Lung (tissue), 11 donors: ENCODE measurements at regions not wholly inside any gene's neighbourhood (a gene's known extent, or its start where the extent isn't known, plus 50 kb on each side); places are given as distances from the start of the nearest gene placed in this dataset.

Source experiments
- ATAC-seq: fragments of 200-7000 bp; cut with Tn5 transposase; one replicate; pipeline ENCODE4 v1.9.1; 2020; ENCODE audit warnings: moderate number of reproducible peaks; ENCODE audit not compliant: insufficient read depth, low FRiP score
- DNase-seq, 3 donors: peaks; one replicate each; pipeline ENCODE4 v3.0.0-alpha.2; 2013 to 2017
- H3K27ac ChIP-seq, 2 donors: one replicate each; pipeline ENCODE4 v1.5.1; 2013; ENCODE audit warnings: mild to moderate bottlenecking in 2 of 2, moderate library complexity in 2 of 2, control low read depth in 1 of 2, inconsistent platforms in 1 of 2, low read depth in 1 of 2, low read length in 1 of 2
- H3K27me3 ChIP-seq, 3 donors: one replicate each; pipeline ENCODE4 v1.5.1; 2013; ENCODE audit warnings: low read length in 2 of 3; ENCODE audit not compliant: control insufficient read depth in 3 of 3, insufficient read depth in 3 of 3
- H3K36me3 ChIP-seq, 4 donors: one replicate each; pipeline ENCODE4 v1.5.1; 2013; ENCODE audit warnings: low read length in 4 of 4, mild to moderate bottlenecking in 1 of 4, moderate library complexity in 1 of 4; ENCODE audit not compliant: control insufficient read depth in 4 of 4, insufficient read depth in 4 of 4
- H3K4me1 ChIP-seq, 5 donors: one replicate each; pipeline ENCODE4 v1.5.1; 2013; ENCODE audit warnings: low read length in 5 of 5, mild to moderate bottlenecking in 2 of 5, moderate library complexity in 1 of 5; ENCODE audit not compliant: control insufficient read depth in 5 of 5, insufficient read depth in 5 of 5
- H3K4me3 ChIP-seq: one replicate; pipeline ENCODE4 v1.5.1; 2013; ENCODE audit warnings: mild to moderate bottlenecking, control low read depth, moderate library complexity
- H3K9ac ChIP-seq, 2 donors: one replicate each; pipeline ENCODE4 v1.5.1; 2013; ENCODE audit warnings: low read length in 2 of 2, control low read depth in 1 of 2; ENCODE audit not compliant: insufficient read depth in 1 of 2
- H3K9me3 ChIP-seq, 4 donors: one replicate each; pipeline ENCODE4 v1.5.1; 2013; ENCODE audit warnings: low read length in 3 of 4, mild to moderate bottlenecking in 1 of 4, moderate library complexity in 1 of 4; ENCODE audit not compliant: control insufficient read depth in 4 of 4, insufficient read depth in 3 of 4
- CTCF ChIP-seq: IDR thresholded peaks from 2 replicates; pipeline ENCODE4 v1.5.1; 2012; ENCODE audit warnings: mild to moderate bottlenecking; ENCODE audit errors: control extremely low read depth, extremely low read depth
- WGBS, 2 donors: extraction: QIAGEN DNeasy Blood & Tissue Kit; methylation state at CpG; one replicate each; pipeline ENCODE4 v1.1.7; 2013; 5-methylcytosine and 5-hydroxymethylcytosine counted together
- donor health status: control.
- donor health status: control.
- donor health status: Bipolar disorder and iron deficiency.
- donor health status: healthy.
- donor health status: DM: yes; HTN: yes; CAD: no.

GRCh38 chr2:189248141-189248540 is 68.6 kb upstream of the COL5A2 start:
- no peak overlapping the region for H3K27ac ChIP-seq
- 56 to 59% methylated on average over 1 of the region's 1 CpG for WGBS, 2 donors
- no peak overlapping the region for H3K4me3 ChIP-seq
- no peaks in the 10 kb centered on the region for H3K27me3 ChIP-seq
- TF ChIP-seq CTCF: no peak
- ATAC-seq (no peak), DNase-seq (peak in 2 of 3 donors; percentile 75 to 80)
- no peaks in the 10 kb centered on the region for H3K36me3 ChIP-seq
- H3K9me3 ChIP-seq: no peaks in the 10 kb centered on the region
- H3K4me1 ChIP-seq: peaks cover 0 to 25% (median 0%) of the 10 kb centered on the region in 5 donors
- H3K9ac ChIP-seq: no peak overlapping the region

- peaks cover 0 to 36% (median 0%) of the 10 kb centered on the region in 5 donors for H3K4me1 ChIP-seq
- DNase-seq (peak in 2 of 3 donors; percentile 49 to 52), ATAC-seq (no peak)
- H3K9me3 ChIP-seq: no peaks in the 10 kb centered on the region
- no peaks in the 10 kb centered on the region for H3K27me3 ChIP-seq
- no peaks in the 10 kb centered on the region for H3K36me3 ChIP-seq
- H3K27ac ChIP-seq: no peak overlapping the region
- no peak overlapping the region for H3K4me3 ChIP-seq
- TF ChIP-seq CTCF: no peak
- no peak overlapping the region for H3K9ac ChIP-seq
These were observed 69.6 kb upstream of the COL5A2 start for GRCh38 chr2:189249171-189249570.

GRCh38 chr2:189249901-189250300 is 70.3 kb upstream of the COL5A2 start:
- DNase-seq (peak in 2 of 3 donors; percentile 44 to 46), ATAC-seq (no peak)
- H3K4me1 ChIP-seq: peaks cover 0 to 43% (median 5%) of the 10 kb centered on the region in 5 donors
- H3K4me3 ChIP-seq: no peak overlapping the region
- WGBS, 2 donors: 64 to 71% methylated on average over 5 of the region's 5 CpGs
- H3K9ac ChIP-seq: no peak overlapping the region
- no peaks in the 10 kb centered on the region for H3K9me3 ChIP-seq
- no peaks in the 10 kb centered on the region for H3K36me3 ChIP-seq
- H3K27ac ChIP-seq: no peak overlapping the region
- no peak for TF ChIP-seq CTCF
- no peaks in the 10 kb centered on the region for H3K27me3 ChIP-seq

- DNase-seq: peak; percentile 16 to 70 (median 56)
- Histone ChIP-seq H3K9me3 (no peaks in the 10 kb centered on the region), H3K27me3 (no peaks in the 10 kb centered on the region), H3K9ac (no peak overlapping the region), H3K4me3 (no peak overlapping the region), H3K4me1 (peaks cover 0 to 44% (median 5%) of the 10 kb centered on the region in 5 donors), H3K27ac (no peak overlapping the region), H3K36me3 (no peaks in the 10 kb centered on the region)
- 60 to 80% methylated on average over 6 of the region's 6 CpGs for WGBS, 2 donors
- ATAC-seq: no peak
- no peak for TF ChIP-seq CTCF
These were observed 73.6 kb upstream of the COL5A2 start for GRCh38 chr2:189252991-189253675.
